RPMI7951 (cell line): ENCODE measurements at regions not wholly inside any gene's neighbourhood (a gene's known extent, or its start where the extent isn't known, plus 50 kb on each side); places are given as distances from the start of the nearest gene placed in this dataset.
A peak's percentile ranks its signal among the peaks of the same experiment; 100 is the strongest.

Source experiments
- DNase-seq: peaks from one replicate; pipeline ENCODE4 v3.0.0-alpha.2; 2012; ENCODE audit warnings: low read depth

GRCh38 chrX:69554321-69554947 lies 50.3 kb downstream of the NALF2 start:
- no peak for DNase-seq

- DNase-seq: no peak
These were observed 51.4 kb downstream of the NALF2 start for GRCh38 chrX:69555481-69556041.

- peak; percentile 25 for DNase-seq
These were observed 52.2 kb downstream of the NALF2 start for GRCh38 chrX:69556060-69557011.

GRCh38 chrX:69562904-69563578 lies 52.9 kb upstream of the EDA start:
- no peak for DNase-seq

GRCh38 chrX:69564665-69565064 lies 51.2 kb upstream of the EDA start:
- no peak for DNase-seq

- DNase-seq: no peak
These were observed 50.6 kb upstream of the EDA start for GRCh38 chrX:69565247-69565815.
